ENCODE measurements at regions not wholly inside any gene's neighbourhood (a gene's known extent, or its start where the extent isn't known, plus 50 kb on each side); places are given as distances from the start of the nearest gene placed in this dataset.
"Not testable (repeated sequence)": the region's sequence is repeated elsewhere in the genome, so short reads cannot be mapped to it uniquely, and the experiment has no call there.

GRCh38 chr10:2772135-2772534 lies 295.2 kb upstream of the PFKP start:
- no peak overlapping the region for H3K27ac Mint-ChIP-seq

GRCh38 chr10:2767293-2767692 lies 300.1 kb upstream of the PFKP start:
- not testable (repeated sequence) for H3K4me1 Mint-ChIP-seq (ENCODE audit: low read depth); DNase-seq; H3K27ac Mint-ChIP-seq; H3K36me3 Mint-ChIP-seq (ENCODE audit: low read depth); H3K27me3 Mint-ChIP-seq (ENCODE audit: insufficient read depth); H3K4me3 Mint-ChIP-seq
- peaks cover 33% of the 10 kb centered on the region for H3K9me3 Mint-ChIP-seq

More at GRCh38 chr10:2772135-2772534, 295.2 kb upstream of the PFKP start:
- Mint-ChIP-seq H3K27me3 (ENCODE audit: insufficient read depth) (no peaks in the 10 kb centered on the region; the same call in none of the 2 replicates), H3K4me3 (no peak overlapping the region), H3K36me3 (ENCODE audit: low read depth) (no peaks in the 10 kb centered on the region), H3K9me3 (peaks cover 25% of the 10 kb centered on the region), H3K4me1 (ENCODE audit: low read depth) (no peaks in the 10 kb centered on the region)
- TF ChIP-seq, protein P1, sequence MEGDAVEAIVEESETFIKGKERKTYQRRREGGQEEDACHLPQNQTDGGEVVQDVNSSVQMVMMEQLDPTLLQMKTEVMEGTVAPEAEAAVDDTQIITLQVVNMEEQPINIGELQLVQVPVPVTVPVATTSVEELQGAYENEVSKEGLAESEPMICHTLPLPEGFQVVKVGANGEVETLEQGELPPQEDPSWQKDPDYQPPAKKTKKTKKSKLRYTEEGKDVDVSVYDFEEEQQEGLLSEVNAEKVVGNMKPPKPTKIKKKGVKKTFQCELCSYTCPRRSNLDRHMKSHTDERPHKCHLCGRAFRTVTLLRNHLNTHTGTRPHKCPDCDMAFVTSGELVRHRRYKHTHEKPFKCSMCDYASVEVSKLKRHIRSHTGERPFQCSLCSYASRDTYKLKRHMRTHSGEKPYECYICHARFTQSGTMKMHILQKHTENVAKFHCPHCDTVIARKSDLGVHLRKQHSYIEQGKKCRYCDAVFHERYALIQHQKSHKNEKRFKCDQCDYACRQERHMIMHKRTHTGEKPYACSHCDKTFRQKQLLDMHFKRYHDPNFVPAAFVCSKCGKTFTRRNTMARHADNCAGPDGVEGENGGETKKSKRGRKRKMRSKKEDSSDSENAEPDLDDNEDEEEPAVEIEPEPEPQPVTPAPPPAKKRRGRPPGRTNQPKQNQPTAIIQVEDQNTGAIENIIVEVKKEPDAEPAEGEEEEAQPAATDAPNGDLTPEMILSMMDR (IDR thresholded peaks at IDR 0.05): no peak
- DNase-seq: no peak

- no peak overlapping the region for H3K27ac Mint-ChIP-seq
- H3K27me3 Mint-ChIP-seq (ENCODE audit: insufficient read depth): 0 out of 2 replicates have a peak, but pooled peaks cover 2% of the 10 kb centered on the region
- no peak for DNase-seq
- H3K4me1 Mint-ChIP-seq (ENCODE audit: low read depth): no peaks in the 10 kb centered on the region
- TF ChIP-seq, protein P1 (IDR thresholded peaks at IDR 0.05): no peak
- peaks cover 9% of the 10 kb centered on the region; the same call in 1 of the 2 replicates for H3K36me3 Mint-ChIP-seq (ENCODE audit: low read depth)
- peaks cover 39% of the 10 kb centered on the region for H3K9me3 Mint-ChIP-seq
- H3K4me3 Mint-ChIP-seq: no peak overlapping the region
These were observed 305.4 kb upstream of the PFKP start for GRCh38 chr10:2761971-2762370.

DNA sequence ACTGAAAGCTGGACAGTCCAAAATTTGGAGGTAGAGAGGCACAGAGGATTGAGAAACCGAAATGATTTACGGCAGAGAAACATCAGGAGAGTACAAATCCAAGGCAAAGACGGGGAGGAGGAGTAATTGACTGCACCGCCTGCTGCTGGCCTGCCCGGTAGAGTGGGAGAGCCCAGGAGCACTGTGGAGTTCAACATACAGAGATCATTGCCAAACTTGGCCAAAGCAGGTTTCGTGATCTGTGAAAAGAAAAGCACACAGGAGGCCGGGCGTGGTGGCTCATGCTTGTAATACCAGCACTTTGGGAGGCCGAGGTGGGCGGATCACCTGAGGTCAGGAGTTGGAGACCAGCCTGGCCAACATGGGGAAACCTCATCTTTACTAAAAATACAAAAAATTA lies 306.0 kb upstream of the PFKP start:
- Mint-ChIP-seq H3K9me3 (peaks cover 38% of the 10 kb centered on the region), H3K4me1 (ENCODE audit: low read depth) (no peaks in the 10 kb centered on the region), H3K27me3 (ENCODE audit: insufficient read depth) (0 out of 2 replicates have a peak, but pooled peaks cover 2% of the 10 kb centered on the region), H3K4me3 (no peak overlapping the region; the same call in 1 of the 2 replicates), H3K36me3 (ENCODE audit: low read depth) (peaks cover 9% of the 10 kb centered on the region; the same call in 1 of the 2 replicates), H3K27ac (no peak overlapping the region)
- TF ChIP-seq, protein P1 (IDR thresholded peaks at IDR 0.05): no peak
- DNase-seq: no peak

GRCh38 chr10:2760736-2761135 lies 306.6 kb upstream of the PFKP start:
- no peaks in the 10 kb centered on the region for H3K4me1 Mint-ChIP-seq (ENCODE audit: low read depth)
- TF ChIP-seq, protein P1 (IDR thresholded peaks at IDR 0.05): no peak
- DNase-seq: no peak

GRCh38 chr10:2759233-2759632 lies 308.1 kb upstream of the PFKP start:
- Mint-ChIP-seq H3K27ac (no peak overlapping the region), H3K9me3 (peaks cover 42% of the 10 kb centered on the region), H3K4me1 (ENCODE audit: low read depth) (no peaks in the 10 kb centered on the region), H3K4me3 (no peak overlapping the region), H3K36me3 (ENCODE audit: low read depth) (peaks cover 9% of the 10 kb centered on the region; the same call in 1 of the 2 replicates), H3K27me3 (ENCODE audit: insufficient read depth) (0 out of 2 replicates have a peak, but pooled peaks cover 2% of the 10 kb centered on the region)
- TF ChIP-seq, protein P1 (IDR thresholded peaks at IDR 0.05): no peak
- no peak for DNase-seq

More at GRCh38 chr10:2760736-2761135, 306.6 kb upstream of the PFKP start:
- H3K27ac Mint-ChIP-seq: no peak overlapping the region
- 0 out of 2 replicates have a peak, but pooled peaks cover 2% of the 10 kb centered on the region for H3K27me3 Mint-ChIP-seq (ENCODE audit: insufficient read depth)
- peaks cover 32% of the 10 kb centered on the region for H3K9me3 Mint-ChIP-seq
- no peak overlapping the region for H3K4me3 Mint-ChIP-seq
- H3K36me3 Mint-ChIP-seq (ENCODE audit: low read depth): peaks cover 9% of the 10 kb centered on the region; the same call in 1 of the 2 replicates

Measured in HFFc6 (cell line).